Stimulated activated CD4-positive, alpha-beta T cell treated with anti-CD3 and anti-CD28 coated beads, Interleukin-1b, Interleukin-23, amount 100 ng/mL, for 24 hours (primary cell): ENCODE measurements at regions not wholly inside any gene's neighbourhood (a gene's known extent, or its start where the extent isn't known, plus 50 kb on each side); places are given as distances from the start of the nearest gene placed in this dataset.

Source experiments
- DNase-seq, 4 experiments: peaks; one replicate each; pipeline ENCODE4 v3.0.0-alpha.2; 2020; ENCODE audit warnings: low read depth in 4 of 4, low spot score in 1 of 4

DNA sequence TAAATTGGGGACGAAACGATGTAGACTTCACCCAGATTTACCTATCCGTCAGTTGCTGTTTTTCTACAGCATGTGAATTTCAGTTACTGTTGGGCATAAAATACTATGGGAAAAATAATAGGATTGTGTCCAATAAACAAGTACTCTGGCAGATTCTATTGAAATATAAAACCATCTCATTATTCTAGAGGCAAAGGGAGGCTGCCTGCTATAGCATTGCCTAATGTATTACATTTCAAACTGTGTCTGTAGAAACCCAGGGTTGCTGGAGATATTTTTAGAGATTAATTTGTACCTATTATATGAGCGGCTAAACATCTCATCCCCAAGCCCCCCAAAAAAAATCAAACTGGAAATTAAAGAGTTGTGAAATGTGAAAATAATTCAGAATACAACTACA lies 159.6 kb upstream of the IL12A start:
- no peak for DNase-seq

- no peak for DNase-seq
Measured at GRCh38 chr3:159829539-159830227, 159.0 kb upstream of the IL12A start.

DNA sequence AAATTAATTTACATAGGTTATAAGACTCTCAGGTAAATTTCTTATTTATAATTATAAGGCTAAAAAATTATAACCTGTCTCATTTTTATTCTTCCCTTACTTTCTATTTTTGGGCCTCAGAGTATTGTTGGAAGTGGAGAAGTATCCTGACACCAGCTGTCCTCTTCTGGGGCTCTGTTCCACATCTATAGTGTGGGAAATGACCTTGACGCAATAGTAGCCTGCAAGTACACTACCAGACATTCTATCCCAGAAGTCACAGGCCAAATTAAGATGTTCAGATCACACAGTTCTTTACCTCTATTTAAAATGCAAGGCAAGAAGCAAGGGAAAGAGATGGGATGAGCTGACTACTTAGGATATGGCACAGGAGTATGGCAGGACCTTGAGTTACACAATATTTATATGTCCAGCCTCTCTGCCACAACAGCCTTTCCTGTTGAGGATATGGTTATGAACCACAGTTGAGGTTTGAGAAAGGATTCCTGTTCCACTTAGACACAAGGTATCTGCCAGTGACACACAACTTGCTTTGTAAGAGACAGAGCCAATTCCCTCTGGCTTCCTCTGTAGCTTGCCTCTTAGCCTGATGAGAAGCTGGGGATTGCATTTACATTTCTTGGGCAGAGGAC lies 158.0 kb upstream of the IL12A start:
- no peak for DNase-seq

DNA sequence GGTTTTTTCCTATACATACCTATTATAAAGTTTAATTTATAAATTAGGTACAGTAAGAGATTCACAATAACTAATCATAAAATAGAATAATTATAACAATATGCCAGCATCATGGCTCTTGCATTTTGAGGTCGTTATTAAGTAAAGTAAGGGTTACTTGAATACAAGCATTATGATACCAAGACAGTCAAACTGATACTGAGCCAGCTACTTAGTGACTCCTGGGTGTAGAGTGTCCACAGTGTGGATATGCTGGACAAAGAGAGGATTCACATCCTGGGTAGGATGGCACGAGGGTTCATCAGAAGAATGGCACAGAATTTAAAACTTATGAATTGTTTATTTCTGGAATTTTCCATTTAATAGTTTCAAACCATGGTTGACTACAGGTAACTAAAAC lies 157.2 kb upstream of the IL12A start:
- DNase-seq: no peak

GRCh38 chr3:159832024-159832423 lies 156.6 kb upstream of the IL12A start:
- DNase-seq: no peak

- DNase-seq: no peak
Measured at GRCh38 chr3:159835126-159835525, 153.5 kb upstream of the IL12A start.

- DNase-seq: no peak
Measured at GRCh38 chr3:159837725-159838124, 150.9 kb upstream of the IL12A start.

GRCh38 chr3:159838938-159839337 lies 149.7 kb upstream of the IL12A start:
- no peak for DNase-seq

GRCh38 chr3:159839561-159840379 lies 148.9 kb upstream of the IL12A start, which contains the start of gene SCHIP1:
SCHIP1 (plus strand) TSS chr3:159839861.
- DNase-seq: no peak

- no peak for DNase-seq
Measured at GRCh38 chr3:159840703-159841299, 147.8 kb upstream of the IL12A start.

DNA sequence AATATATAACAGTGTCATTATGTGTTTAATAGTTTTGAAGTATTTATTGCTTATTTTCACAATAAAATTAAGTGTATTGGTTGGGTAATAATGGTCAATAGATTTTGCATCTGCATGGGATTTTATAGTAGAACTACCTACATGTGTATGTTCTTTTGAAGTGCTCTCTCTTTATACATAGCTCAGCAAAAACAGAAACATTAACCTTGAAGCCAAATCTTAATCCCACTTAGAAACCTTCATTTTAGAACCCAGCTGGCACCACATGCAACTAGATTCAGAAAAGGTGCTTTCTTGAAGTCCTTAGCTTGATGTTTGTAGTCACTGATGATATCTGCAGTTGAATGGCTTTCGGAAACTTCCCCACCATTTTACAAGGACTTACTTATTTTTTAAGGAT lies 146.9 kb upstream of the IL12A start:
- DNase-seq: no peak

GRCh38 chr3:159843840-159844730 lies 144.6 kb upstream of the IL12A start:
- DNase-seq: no peak

DNA sequence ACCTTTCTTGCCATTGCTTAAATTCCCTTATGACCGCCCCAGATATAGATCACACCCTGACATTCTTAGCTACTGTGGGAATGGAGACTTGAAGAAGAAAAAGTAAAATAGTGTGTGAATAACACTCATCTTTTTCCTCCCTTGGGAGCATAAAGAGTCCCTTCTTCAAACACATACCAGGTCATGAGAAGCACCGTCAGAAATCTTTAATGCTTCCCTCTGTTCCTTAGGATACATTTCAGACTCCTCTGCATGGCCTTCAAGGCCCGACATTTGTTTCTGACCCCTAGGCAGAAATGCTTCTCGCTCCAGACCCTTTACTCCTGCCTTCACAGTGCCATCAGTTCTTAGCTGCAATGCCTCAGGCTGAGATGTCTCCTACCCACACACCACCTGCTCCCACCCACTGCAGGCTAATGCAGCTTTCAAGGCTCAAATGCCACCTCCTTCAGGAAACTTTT lies 143.8 kb upstream of the IL12A start:
- no peak for DNase-seq

- DNase-seq: no peak
Measured at GRCh38 chr3:159845737-159846136, 142.9 kb upstream of the IL12A start.

GRCh38 chr3:159846255-159846654 lies 142.4 kb upstream of the IL12A start:
- DNase-seq: no peak

- no peak for DNase-seq
Measured at GRCh38 chr3:159848348-159849118, 140.1 kb upstream of the IL12A start.

GRCh38 chr3:159850481-159850880 lies 138.2 kb upstream of the IL12A start:
- DNase-seq: no peak

GRCh38 chr3:159852266-159852665 lies 136.4 kb upstream of the IL12A start:
- no peak for DNase-seq

- no peak for DNase-seq
Measured at GRCh38 chr3:159852821-159853505, 135.7 kb upstream of the IL12A start.
